ENCODE measurements at regions not wholly inside any gene's neighbourhood (a gene's known extent, or its start where the extent isn't known, plus 50 kb on each side); places are given as distances from the start of the nearest gene placed in this dataset.

DNA sequence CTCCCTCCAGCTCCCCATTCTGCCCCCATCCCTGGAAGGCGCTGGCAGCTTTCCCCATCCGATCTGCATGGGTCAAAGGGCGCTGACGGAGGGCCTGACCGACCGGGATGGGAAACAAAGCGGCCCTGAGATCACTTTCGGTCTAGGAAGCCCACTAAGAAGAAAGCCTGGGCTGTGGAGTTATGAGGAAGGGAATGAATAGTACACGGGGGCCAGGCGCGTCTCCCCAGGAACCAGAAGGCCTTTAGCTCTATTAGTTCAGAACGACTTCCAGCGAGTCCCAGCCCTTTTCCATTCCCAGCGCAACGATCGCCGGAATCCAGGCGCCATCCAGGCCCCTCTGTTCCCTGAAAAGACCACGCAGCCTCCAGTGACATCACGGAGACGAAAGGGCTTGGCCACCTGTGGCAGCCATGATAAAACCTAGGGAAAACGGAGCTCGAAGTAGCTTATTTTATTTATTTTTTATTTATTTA is 70.1 kb upstream of the CCDC180 start:
- TF ChIP-seq, protein P1, sequence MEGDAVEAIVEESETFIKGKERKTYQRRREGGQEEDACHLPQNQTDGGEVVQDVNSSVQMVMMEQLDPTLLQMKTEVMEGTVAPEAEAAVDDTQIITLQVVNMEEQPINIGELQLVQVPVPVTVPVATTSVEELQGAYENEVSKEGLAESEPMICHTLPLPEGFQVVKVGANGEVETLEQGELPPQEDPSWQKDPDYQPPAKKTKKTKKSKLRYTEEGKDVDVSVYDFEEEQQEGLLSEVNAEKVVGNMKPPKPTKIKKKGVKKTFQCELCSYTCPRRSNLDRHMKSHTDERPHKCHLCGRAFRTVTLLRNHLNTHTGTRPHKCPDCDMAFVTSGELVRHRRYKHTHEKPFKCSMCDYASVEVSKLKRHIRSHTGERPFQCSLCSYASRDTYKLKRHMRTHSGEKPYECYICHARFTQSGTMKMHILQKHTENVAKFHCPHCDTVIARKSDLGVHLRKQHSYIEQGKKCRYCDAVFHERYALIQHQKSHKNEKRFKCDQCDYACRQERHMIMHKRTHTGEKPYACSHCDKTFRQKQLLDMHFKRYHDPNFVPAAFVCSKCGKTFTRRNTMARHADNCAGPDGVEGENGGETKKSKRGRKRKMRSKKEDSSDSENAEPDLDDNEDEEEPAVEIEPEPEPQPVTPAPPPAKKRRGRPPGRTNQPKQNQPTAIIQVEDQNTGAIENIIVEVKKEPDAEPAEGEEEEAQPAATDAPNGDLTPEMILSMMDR (conservative IDR thresholded peaks at IDR 0.05; ENCODE audit: low read length): no peak
- no peak for TF ChIP-seq EZH2phosphoT487 (IDR thresholded peaks at IDR 0.05; ENCODE audit: borderline replicate concordance)
